Ovary (tissue), 3 donors: ENCODE measurements at regions not wholly inside any gene's neighbourhood (a gene's known extent, or its start where the extent isn't known, plus 50 kb on each side); places are given as distances from the start of the nearest gene placed in this dataset.

ENCODE experiments used
- CTCF ChIP-seq, 3 donors: fragments of 450-650 bp in 2 of 3; fragments of 200-600 bp in 1 of 3; IDR thresholded peaks; one replicate each; pipeline versions ENCODE4 v1.5.1 to v1.8.0; 2016 to 2022; ENCODE audit warnings: antibody characterized with exemption in 3 of 3, mild to moderate bottlenecking in 1 of 3
- EP300 ChIP-seq: sonication (generic); formaldehyde crosslinking; IDR thresholded peaks from one replicate; pipeline ENCODE4 v1.6.1; 2017; ENCODE audit warnings: antibody characterized with exemption
- POLR2A ChIP-seq: fragments of 450-650 bp; IDR thresholded peaks from one replicate; pipeline ENCODE4 v1.6.1; 2017; ENCODE audit warnings: antibody characterized with exemption, mild to moderate bottlenecking, moderate library complexity
- donor health status: DM: no; HTN: no; CAD: no.

GRCh38 chr4:123554801-123555232 lies 158.2 kb downstream of the SPRY1 start:
- no peak for TF ChIP-seq CTCF (IDR thresholded peaks at IDR 0.05)
- peak; percentile 17 for TF ChIP-seq EP300
- TF ChIP-seq POLR2A, result no peak
